ACC112 (cell line): ENCODE measurements at regions not wholly inside any gene's neighbourhood (a gene's known extent, or its start where the extent isn't known, plus 50 kb on each side); places are given as distances from the start of the nearest gene placed in this dataset.

Experiments
- H2AFZ ChIP-seq: fragments of 200-600 bp; sonication (generic); one replicate; pipeline ENCODE4 v1.6.0; 2017; ENCODE audit warnings: antibody characterized with exemption, low read length; ENCODE audit not compliant: unreplicated experiment
- H3K27ac ChIP-seq: fragments of 200-600 bp; sonication (generic); 2 replicates; pipeline ENCODE4 v1.5.1; 2014; ENCODE audit warnings: low read depth, mild to moderate bottlenecking, antibody characterized with exemption, low read length, moderate library complexity
- H3K27me3 ChIP-seq: fragments of 200-600 bp; sonication (generic); 2 replicates; pipeline ENCODE4 v1.6.1; 2014; ENCODE audit warnings: mild to moderate bottlenecking, antibody characterized with exemption, low read length, moderate library complexity, mixed read lengths; ENCODE audit not compliant: insufficient read depth
- H3K36me3 ChIP-seq: fragments of 200-600 bp; sonication (generic); 2 replicates; pipeline ENCODE4 v1.6.1; 2016; ENCODE audit warnings: mild to moderate bottlenecking, antibody characterized with exemption, low read length, moderate library complexity, mixed read lengths; ENCODE audit not compliant: insufficient read depth
- H3K4me1 ChIP-seq: fragments of 200-600 bp; sonication (generic); one replicate; pipeline ENCODE4 v1.6.1; 2016; ENCODE audit warnings: low read length, mixed read lengths; ENCODE audit not compliant: insufficient read depth, unreplicated experiment, control insufficient read depth
- H3K4me3 ChIP-seq: fragments of 200-600 bp; sonication (generic); 2 replicates; pipeline ENCODE4 v1.5.1; 2014; ENCODE audit warnings: mild to moderate bottlenecking, low read depth, low read length
- H3K79me2 ChIP-seq: fragments of 200-600 bp; sonication (generic); one replicate; pipeline ENCODE4 v1.6.0; 2016; ENCODE audit warnings: low read length; ENCODE audit not compliant: control insufficient read depth, unreplicated experiment, insufficient read depth

DNA sequence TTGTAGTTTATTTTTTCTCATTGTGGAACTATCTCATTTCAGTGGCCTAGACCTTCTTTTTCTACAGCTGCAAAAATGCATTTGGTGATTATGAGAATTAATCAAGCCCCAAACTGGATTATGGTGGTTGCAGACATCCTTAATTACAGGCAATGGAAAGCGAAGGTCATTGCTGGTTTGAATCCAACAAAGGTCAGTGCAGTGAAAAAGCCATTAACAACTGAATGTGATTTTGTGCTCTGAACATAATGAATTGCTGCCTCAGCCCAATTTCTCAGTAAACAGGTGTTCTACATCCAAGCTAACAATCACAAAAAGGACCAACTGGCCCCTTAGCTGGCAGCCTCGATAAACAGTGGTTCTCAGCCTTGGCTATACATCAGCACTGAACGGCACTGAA lies 260.1 kb upstream of the DPPA4 start:
- Histone ChIP-seq H3K27ac (no peak overlapping the region), H3K4me3 (no peak overlapping the region), H3K36me3 (no peaks in the 10 kb centered on the region), H2AFZ (no peak overlapping the region), H3K79me2 (no peaks in the 10 kb centered on the region), H3K27me3 (peaks cover 17% of the 10 kb centered on the region; the same call in 1 of the 2 replicates), H3K4me1 (no peaks in the 10 kb centered on the region)

GRCh38 chr3:109607897-109608296 lies 270.6 kb upstream of the DPPA4 start:
- no peak overlapping the region for H3K4me3 ChIP-seq
- H3K36me3 ChIP-seq = no peaks in the 10 kb centered on the region
- no peak overlapping the region for H2AFZ ChIP-seq
- no peaks in the 10 kb centered on the region for H3K4me1 ChIP-seq
- H3K79me2 ChIP-seq = no peaks in the 10 kb centered on the region
- peaks cover 51% of the 10 kb centered on the region for H3K27me3 ChIP-seq
- no peak overlapping the region for H3K27ac ChIP-seq

DNA sequence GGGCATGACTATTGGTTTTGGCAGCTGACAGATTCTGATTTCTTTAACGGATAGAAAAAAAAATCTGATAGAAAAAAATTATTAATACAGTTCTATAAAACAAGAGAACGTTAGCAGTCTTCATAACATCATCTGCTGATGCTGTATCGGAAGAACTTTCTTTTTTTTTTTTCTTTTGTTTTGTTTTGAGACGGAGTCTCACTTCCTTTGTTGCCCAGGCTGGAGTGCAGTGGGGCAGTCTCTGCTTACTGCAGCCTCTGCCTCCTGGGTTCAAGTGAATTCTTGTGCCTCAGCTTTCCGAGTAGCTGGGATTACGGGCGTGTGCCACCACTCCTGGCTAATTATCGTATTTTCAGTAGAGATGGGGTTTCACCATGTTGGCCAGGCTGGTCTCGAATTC lies 271.2 kb upstream of the DPPA4 start:
- H3K27me3 ChIP-seq = peaks cover 57% of the 10 kb centered on the region
- no peaks in the 10 kb centered on the region for H3K36me3 ChIP-seq
- no peaks in the 10 kb centered on the region for H3K79me2 ChIP-seq
- H3K27ac ChIP-seq = no peak overlapping the region
- H3K4me3 ChIP-seq = no peak overlapping the region
- no peak overlapping the region for H2AFZ ChIP-seq
- no peaks in the 10 kb centered on the region for H3K4me1 ChIP-seq

DNA sequence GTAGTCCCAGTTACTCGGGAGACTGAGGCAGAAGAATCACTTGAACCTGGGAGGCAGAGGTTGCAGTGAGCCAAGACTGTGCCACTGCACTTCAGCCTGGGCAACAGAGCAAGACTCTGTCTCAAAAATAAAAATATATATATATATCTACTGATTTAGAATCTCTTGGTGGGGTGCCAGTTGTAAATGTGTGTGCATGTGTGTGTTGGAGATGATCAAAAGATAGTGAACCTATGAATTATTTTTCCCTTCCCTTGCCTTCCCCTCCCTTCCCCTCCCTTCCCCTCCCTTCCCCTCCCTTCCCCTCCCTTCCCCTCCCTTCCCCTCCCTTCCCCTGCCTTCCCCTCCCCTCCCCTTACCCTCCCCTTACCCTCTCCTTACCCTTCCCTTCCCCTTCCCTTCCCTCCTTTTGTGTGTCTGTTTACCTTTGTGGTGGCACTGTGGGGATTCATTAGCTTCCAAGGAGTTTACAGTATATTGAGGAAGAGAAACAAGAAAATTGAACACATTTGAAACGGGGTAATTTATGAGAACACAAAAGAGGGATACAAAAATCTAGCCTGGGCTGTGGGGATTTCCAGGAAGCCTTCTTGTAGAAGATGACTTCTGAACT lies 281.5 kb upstream of the DPPA4 start:
- no peak overlapping the region for H3K27ac ChIP-seq
- no peaks in the 10 kb centered on the region for H3K27me3 ChIP-seq
- no peaks in the 10 kb centered on the region for H3K36me3 ChIP-seq
- H3K79me2 ChIP-seq = no peaks in the 10 kb centered on the region
- no peak overlapping the region for H2AFZ ChIP-seq
- H3K4me3 ChIP-seq = no peak overlapping the region
- H3K4me1 ChIP-seq = no peaks in the 10 kb centered on the region

- no peak overlapping the region for H3K4me3 ChIP-seq
- no peak overlapping the region for H2AFZ ChIP-seq
- H3K27ac ChIP-seq = no peak overlapping the region
- no peaks in the 10 kb centered on the region for H3K27me3 ChIP-seq
- H3K79me2 ChIP-seq = no peaks in the 10 kb centered on the region
- no peaks in the 10 kb centered on the region for H3K4me1 ChIP-seq
- no peaks in the 10 kb centered on the region for H3K36me3 ChIP-seq
Observed at GRCh38 chr3:109631897-109632296, 294.6 kb upstream of the DPPA4 start.

DNA sequence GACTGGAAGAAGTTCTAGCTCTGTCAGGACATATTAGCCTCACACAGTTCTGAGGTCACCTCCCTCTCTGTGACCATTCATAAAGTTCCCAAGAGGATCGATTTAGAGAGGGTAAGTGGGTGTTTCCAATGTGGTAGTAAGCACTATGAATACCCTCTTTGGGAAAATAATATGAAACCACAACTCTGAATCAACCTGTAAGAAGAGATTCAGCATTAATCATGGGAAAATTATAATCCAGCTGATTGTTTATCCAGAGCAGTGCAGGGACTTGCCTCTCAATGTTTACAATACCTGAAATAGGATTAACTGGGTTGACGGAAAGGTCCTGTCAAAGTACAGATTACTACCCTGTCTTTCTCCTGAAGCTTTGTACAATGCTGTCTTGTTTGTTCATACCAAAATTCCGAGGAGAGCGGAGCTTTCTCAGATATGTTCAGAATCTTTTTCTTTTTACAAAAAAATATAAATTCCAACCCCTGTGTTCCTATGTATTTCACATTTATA lies 302.9 kb upstream of the DPPA4 start:
- no peak overlapping the region for H3K27ac ChIP-seq
- no peak overlapping the region for H3K4me3 ChIP-seq
- H3K27me3 ChIP-seq = no peaks in the 10 kb centered on the region
- H3K4me1 ChIP-seq = peaks cover 11% of the 10 kb centered on the region
- no peaks in the 10 kb centered on the region for H3K36me3 ChIP-seq
- no peak overlapping the region for H2AFZ ChIP-seq
- H3K79me2 ChIP-seq = no peaks in the 10 kb centered on the region

- H3K27me3 ChIP-seq = no peaks in the 10 kb centered on the region
- no peaks in the 10 kb centered on the region for H3K79me2 ChIP-seq
- H2AFZ ChIP-seq = no peak overlapping the region
- no peak overlapping the region for H3K4me3 ChIP-seq
- H3K36me3 ChIP-seq = no peaks in the 10 kb centered on the region
- H3K4me1 ChIP-seq = peaks cover 11% of the 10 kb centered on the region
- H3K27ac ChIP-seq = no peak overlapping the region
Observed at GRCh38 chr3:109642025-109642424, 304.7 kb upstream of the DPPA4 start.

- Histone ChIP-seq H3K4me3 (no peak overlapping the region), H3K27me3 (no peaks in the 10 kb centered on the region), H3K27ac (no peak overlapping the region), H3K4me1 (peaks cover 11% of the 10 kb centered on the region), H3K36me3 (no peaks in the 10 kb centered on the region), H2AFZ (no peak overlapping the region), H3K79me2 (no peaks in the 10 kb centered on the region)
Observed at GRCh38 chr3:109643590-109643989, 306.2 kb upstream of the DPPA4 start.

DNA sequence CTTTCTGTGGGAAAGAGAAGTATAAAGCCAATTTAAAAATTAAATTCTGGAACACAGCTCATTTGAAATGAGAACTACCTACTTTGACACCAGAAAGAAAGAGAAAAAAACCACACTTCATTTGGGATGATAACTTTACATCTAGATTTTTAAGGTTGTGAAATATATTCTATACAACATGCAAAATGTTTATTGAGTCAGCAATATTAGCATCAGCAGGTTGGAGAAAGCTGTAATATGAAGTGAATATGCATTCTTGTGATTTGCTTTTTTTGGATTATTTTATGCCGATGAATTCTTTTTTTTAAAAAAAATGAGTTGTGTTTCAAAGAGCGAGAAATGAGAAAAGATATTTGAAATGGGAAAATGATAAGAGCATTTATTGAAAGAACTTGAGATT lies 307.0 kb upstream of the DPPA4 start:
- Histone ChIP-seq H3K79me2 (no peaks in the 10 kb centered on the region), H2AFZ (no peak overlapping the region), H3K36me3 (no peaks in the 10 kb centered on the region), H3K4me3 (no peak overlapping the region), H3K27ac (no peak overlapping the region), H3K27me3 (no peaks in the 10 kb centered on the region), H3K4me1 (peaks cover 11% of the 10 kb centered on the region)

- H2AFZ ChIP-seq = no peak overlapping the region
- H3K4me3 ChIP-seq = no peak overlapping the region
- H3K79me2 ChIP-seq = no peaks in the 10 kb centered on the region
Observed at GRCh38 chr3:109644746-109645145, 307.4 kb upstream of the DPPA4 start.

DNA sequence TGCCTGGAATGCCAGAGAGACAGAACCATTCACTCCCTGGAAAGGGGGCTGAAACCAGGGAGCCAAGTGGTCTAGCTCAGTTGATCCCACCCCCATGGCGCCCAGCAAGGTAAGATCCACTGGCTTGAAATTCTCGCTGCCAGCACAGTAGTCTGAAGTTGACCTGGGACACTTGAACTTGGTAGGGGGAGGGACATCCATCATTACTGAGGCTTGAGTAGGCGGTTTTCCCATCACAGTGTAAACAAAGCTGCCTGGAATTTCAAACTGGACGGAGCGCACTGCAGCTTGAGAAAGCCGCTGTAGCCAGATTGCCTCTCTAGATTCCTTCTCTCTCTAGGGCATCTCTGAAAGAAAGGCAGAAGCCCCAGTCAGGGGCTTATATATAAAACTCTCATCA lies 310.7 kb upstream of the DPPA4 start:
- Histone ChIP-seq H2AFZ (no peak overlapping the region), H3K79me2 (no peaks in the 10 kb centered on the region), H3K4me1 (peaks cover 11% of the 10 kb centered on the region), H3K36me3 (no peaks in the 10 kb centered on the region), H3K27ac (no peak overlapping the region), H3K27me3 (no peaks in the 10 kb centered on the region), H3K4me3 (no peak overlapping the region)

More at GRCh38 chr3:109644746-109645145, 307.4 kb upstream of the DPPA4 start:
- Histone ChIP-seq H3K36me3 (no peaks in the 10 kb centered on the region), H3K27ac (no peak overlapping the region), H3K4me1 (peaks cover 11% of the 10 kb centered on the region), H3K27me3 (no peaks in the 10 kb centered on the region)
